H1 (cell line): ENCODE measurements at regions not wholly inside any gene's neighbourhood (a gene's known extent, or its start where the extent isn't known, plus 50 kb on each side); places are given as distances from the start of the nearest gene placed in this dataset.

Experiments
- CTCF ChIA-PET: fragments of 300-600 bp; sonication (Branson Sonifier 250); formaldehyde crosslinking; loops from one replicate; lab custom pipeline; 2021; ENCODE audit not compliant: partially characterized antibody; lab: Charles Lee
- POLR2A ChIA-PET: fragments of 300-600 bp; sonication (Branson Sonifier 250); formaldehyde crosslinking; loops from one replicate; lab custom pipeline; 2021; ENCODE audit warnings: inconsistent platforms; ENCODE audit not compliant: partially characterized antibody; lab: Charles Lee
- DNase-seq, 2 experiments: peaks; one replicate each; pipeline versions ENCODE4 v3.0.0 to v3.0.0-alpha.2; 2010 to 2022; ENCODE audit warnings: low spot score in 2 of 2, low read depth in 1 of 2, mixed read lengths in 1 of 2
- FAIRE-seq: peaks from 2 replicates; lab custom pipeline; 2011; peaks lifted over from hg19 to GRCh38; lab: Jason Lieb, UNC
- H2AFZ ChIP-seq: 2 replicates; pipeline ENCODE4 v1.8.1; 2012; ENCODE audit warnings: low read length, inconsistent platforms
- H2AK5ac ChIP-seq: 2 replicates; pipeline ENCODE4 v1.6.1; 2013; ENCODE audit warnings: low read depth, low read length
- H2BK120ac ChIP-seq: replicated peaks from 2 replicates; pipeline ENCODE3; 2013; ENCODE audit warnings: low read depth, low read length, inconsistent platforms
- H2BK12ac ChIP-seq: 2 replicates; pipeline ENCODE4 v1.6.1; 2013; ENCODE audit warnings: low read depth, low read length
- H2BK15ac ChIP-seq: 2 replicates; pipeline ENCODE4 v1.6.1; 2013; ENCODE audit warnings: low read length
- H2BK20ac ChIP-seq: 2 replicates; pipeline ENCODE4 v1.6.1; 2013; ENCODE audit warnings: low read length
- H2BK5ac ChIP-seq: 2 replicates; pipeline ENCODE4 v1.6.1; 2013; ENCODE audit warnings: low read depth, low read length
- H3K14ac ChIP-seq: 2 replicates; pipeline ENCODE4 v1.6.1; 2013; ENCODE audit warnings: inconsistent platforms; ENCODE audit not compliant: insufficient read length
- H3K18ac ChIP-seq: 2 replicates; pipeline ENCODE4 v1.6.1; 2013; ENCODE audit warnings: low read length; ENCODE audit errors: extremely low read depth
- H3K23ac ChIP-seq: 2 replicates; pipeline ENCODE4 v1.6.1; 2013; ENCODE audit warnings: inconsistent platforms; ENCODE audit not compliant: insufficient read length
- H3K23me2 ChIP-seq: 2 replicates; pipeline ENCODE4 v1.6.1; 2013; ENCODE audit warnings: low read depth, low read length
- H3K27ac ChIP-seq: 2 replicates; pipeline ENCODE4 v1.6.1; 2011; ENCODE audit warnings: low read depth, low read length, inconsistent platforms
- H3K27me3 ChIP-seq, 4 experiments: replicated peaks in 1 of 4; 1 replicate in 1 of 4; 2 replicates in 3 of 4; pipeline versions ENCODE4 v1.6.1 to v1.8.1; 2011 to 2013; ENCODE audit warnings: low read length in 3 of 4, mild to moderate bottlenecking in 3 of 4, inconsistent platforms in 2 of 4, mixed read lengths in 2 of 4, moderate library complexity in 1 of 4; ENCODE audit not compliant: control insufficient read depth in 3 of 4, insufficient read depth in 3 of 4; ENCODE audit errors: extremely low read depth in 1 of 4
- H3K36me3 ChIP-seq, 4 experiments: 2 replicates each; pipeline versions ENCODE4 v1.6.1 to v1.8.1; 2011 to 2013; ENCODE audit warnings: mild to moderate bottlenecking in 4 of 4, low read length in 3 of 4, moderate library complexity in 2 of 4, control low read depth in 1 of 4, inconsistent platforms in 1 of 4; ENCODE audit not compliant: insufficient read depth in 4 of 4, control insufficient read depth in 2 of 4
- H3K4ac ChIP-seq: replicated peaks from 2 replicates; pipeline ENCODE3; 2013; ENCODE audit warnings: low read length, low read depth, mixed read lengths, inconsistent platforms; ENCODE audit not compliant: insufficient read length
- H3K4me1 ChIP-seq, 4 experiments: replicated peaks in 1 of 4; 1 replicate in 1 of 4; 2 replicates in 3 of 4; pipeline versions ENCODE4 v1.6.1 to v1.8.1; 2011 to 2013; ENCODE audit warnings: low read length in 3 of 4, inconsistent platforms in 2 of 4, mixed read lengths in 1 of 4; ENCODE audit not compliant: insufficient read depth in 4 of 4, control insufficient read depth in 3 of 4
- H3K4me2 ChIP-seq, 2 experiments: 2 replicates each; pipeline versions ENCODE4 v1.6.1 to v1.8.1; 2011 to 2013; ENCODE audit warnings: low read depth in 2 of 2, low read length in 2 of 2, control low read depth in 1 of 2, inconsistent platforms in 1 of 2, mild to moderate bottlenecking in 1 of 2; ENCODE audit not compliant: insufficient read depth in 1 of 2
- H3K4me3 ChIP-seq, 4 experiments: fragments of 200-600, 300-600 bp in 1 of 4; sonication (generic), shearing (Covaris generic), sonication (Bioruptor Twin) in 1 of 4; 2 replicates each; pipeline versions ENCODE4 v1.5.1 to v1.8.1; 2011 to 2016; ENCODE audit warnings: low read length in 4 of 4, low read depth in 3 of 4, control low read depth in 2 of 4, inconsistent platforms in 2 of 4, mild to moderate bottlenecking in 2 of 4, mixed read lengths in 1 of 4, moderate library complexity in 1 of 4; ENCODE audit not compliant: insufficient read depth in 2 of 4; ENCODE audit errors: extremely low read depth in 1 of 4
- H3K56ac ChIP-seq: replicated peaks from 2 replicates; pipeline ENCODE3; 2013; ENCODE audit warnings: low read depth, mild to moderate bottlenecking, mixed read lengths, low read length, inconsistent platforms; ENCODE audit not compliant: insufficient read length
- H3K79me1 ChIP-seq: 2 replicates; pipeline ENCODE4 v1.6.1; 2013; ENCODE audit warnings: low read depth, low read length, control low read depth
- H3K79me2 ChIP-seq, 2 experiments: 2 replicates each; pipeline versions ENCODE4 v1.6.1 to v1.8.1; 2012 to 2013; ENCODE audit warnings: low read length in 2 of 2, mild to moderate bottlenecking in 2 of 2, inconsistent platforms in 1 of 2; ENCODE audit not compliant: insufficient read depth in 2 of 2, control insufficient read depth in 1 of 2
- H3K9ac ChIP-seq, 4 experiments: replicated peaks in 1 of 4; 1 replicate in 1 of 4; 2 replicates in 3 of 4; pipeline versions ENCODE4 v1.6.1 to v1.8.1; 2011 to 2013; ENCODE audit warnings: low read depth in 3 of 4, low read length in 3 of 4, control low read depth in 2 of 4, mild to moderate bottlenecking in 2 of 4, moderate library complexity in 2 of 4, inconsistent platforms in 1 of 4; ENCODE audit errors: extremely low read depth in 1 of 4
- H3K9me3 ChIP-seq, 2 experiments: 2 replicates each; pipeline versions ENCODE4 v1.6.1 to v1.8.1; 2012 to 2013; ENCODE audit warnings: mild to moderate bottlenecking in 2 of 2, moderate library complexity in 2 of 2, control low read depth in 1 of 2, inconsistent platforms in 1 of 2, low read depth in 1 of 2, low read length in 1 of 2, mixed read lengths in 1 of 2; ENCODE audit not compliant: insufficient read depth in 2 of 2
- H4K20me1 ChIP-seq, 2 experiments: replicated peaks in 1 of 2; 2 replicates each; pipeline versions ENCODE3 to v1.8.1; 2011 to 2013; ENCODE audit warnings: inconsistent platforms in 2 of 2, low read length in 2 of 2, mild to moderate bottlenecking in 1 of 2; ENCODE audit not compliant: insufficient read depth in 2 of 2, control insufficient read depth in 1 of 2
- H4K5ac ChIP-seq: 2 replicates; pipeline ENCODE4 v1.6.1; 2013; ENCODE audit warnings: low read length, low read depth, mixed read lengths, inconsistent platforms; ENCODE audit not compliant: insufficient read length
- H4K8ac ChIP-seq: 2 replicates; pipeline ENCODE4 v1.8.0; 2013; ENCODE audit warnings: mild to moderate bottlenecking, moderate library complexity, low read length, inconsistent platforms; ENCODE audit not compliant: insufficient read depth; ENCODE audit errors: extremely low read depth
- H4K91ac ChIP-seq: replicated peaks from 2 replicates; pipeline ENCODE3; 2013; ENCODE audit warnings: low read length, mixed read lengths, inconsistent platforms; ENCODE audit not compliant: insufficient read length
- BRCA1 ChIP-seq: IDR thresholded peaks from 2 replicates; pipeline ENCODE4 v1.6.1; 2012; ENCODE audit warnings: low read depth, low read length, improper control_type of control experiment
- CREB1 ChIP-seq: IDR thresholded peaks from 2 replicates; pipeline ENCODE4 v1.6.1; 2012; ENCODE audit warnings: inconsistent platforms
- CTBP2 ChIP-seq: IDR thresholded peaks from 2 replicates; pipeline ENCODE4 v1.7.0; 2011; ENCODE audit warnings: borderline replicate concordance, mild to moderate bottlenecking, moderate library complexity, mixed read lengths, low read length; ENCODE audit not compliant: insufficient read depth, insufficient read length
- E2F6 ChIP-seq: IDR thresholded peaks from 2 replicates; pipeline ENCODE4 v1.6.1; 2012; ENCODE audit warnings: inconsistent platforms
- JUND ChIP-seq: IDR thresholded peaks from 2 replicates; pipeline ENCODE4 v1.6.1; 2011; ENCODE audit warnings: mild to moderate bottlenecking, improper control_type of control experiment, low read length
- NANOG ChIP-seq: IDR thresholded peaks from 2 replicates; pipeline ENCODE4 v1.6.1; 2011; ENCODE audit warnings: low read length, low read depth, mild to moderate bottlenecking, inconsistent platforms; ENCODE audit not compliant: insufficient read depth, poor library complexity, severe bottlenecking
- PHF8 ChIP-seq: fragments of 200-600 bp; sonication (generic); conservative IDR thresholded peaks from 2 replicates; pipeline ENCODE4 v1.7.1; 2012; ENCODE audit warnings: low read depth, mild to moderate bottlenecking, inconsistent platforms, low read length, moderate library complexity
- SP4 ChIP-seq: IDR thresholded peaks from 2 replicates; pipeline ENCODE4 v1.6.1; 2012; ENCODE audit warnings: low read length, inconsistent platforms
- SUZ12 ChIP-seq: fragments of 200-600 bp; sonication (generic); IDR thresholded peaks from 2 replicates; pipeline ENCODE4 v1.6.1; 2012; ENCODE audit warnings: mild to moderate bottlenecking, inconsistent platforms, low read length, moderate library complexity, mixed read lengths
- WGBS, 2 experiments: shearing (Covaris generic) in 1 of 2; methylation state at CpG; one replicate each; pipeline versions ENCODE4 v1.1.6 to v1.1.7; 2013 to 2015; ENCODE audit warnings: low lambda C conversion rate in 2 of 2, mixed read lengths in 2 of 2, inconsistent platforms in 1 of 2, low coverage in 1 of 2, missing lambda C conversion rate in 1 of 2; ENCODE audit not compliant: insufficient replicate concordance in 2 of 2, insufficient coverage in 1 of 2, insufficient read length in 1 of 2; ENCODE audit errors: extremely low coverage in 1 of 2, missing lambda C conversion rate in 1 of 2; 5-methylcytosine and 5-hydroxymethylcytosine counted together
- TF ChIP-seq, protein P1 (sequence below): IDR thresholded peaks from 2 replicates; pipeline ENCODE4 v1.6.1; 2012; ENCODE audit warnings: low read length, inconsistent platforms

DNA sequence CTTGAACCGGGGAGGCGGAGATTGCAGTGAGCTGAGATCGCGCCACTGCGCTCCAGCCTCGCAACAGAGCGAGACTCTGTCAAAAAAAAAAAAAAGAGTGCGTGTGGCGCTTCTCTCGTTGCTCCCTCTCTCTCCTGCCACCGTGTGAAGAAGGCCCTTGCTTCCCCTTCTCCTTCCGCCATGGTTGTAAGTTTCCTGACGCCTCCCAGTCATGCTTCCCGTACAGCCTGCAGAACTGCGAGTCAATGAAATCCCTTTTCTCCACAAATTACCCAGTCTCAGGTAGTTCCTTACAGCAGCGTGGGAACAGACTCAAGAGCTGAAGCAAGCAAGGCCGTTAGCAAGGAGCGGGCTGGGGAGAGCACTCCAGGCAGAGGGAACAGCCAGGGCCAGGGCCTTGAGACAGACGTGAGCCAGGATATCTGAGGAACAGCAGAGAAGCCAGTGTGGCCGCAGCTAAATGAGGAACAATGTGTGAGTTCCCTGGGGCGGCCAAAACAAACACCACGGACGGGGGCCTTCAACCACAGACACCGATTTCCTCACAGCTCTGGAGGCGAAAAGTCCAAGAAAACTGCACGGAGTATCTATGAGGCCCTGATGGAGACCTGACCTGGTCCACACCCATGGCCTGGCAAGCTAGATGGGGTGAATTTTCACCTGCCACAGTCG lies 54.2 kb upstream of the ETS2 start:
- H3K56ac ChIP-seq = no peak overlapping the region
- H4K91ac ChIP-seq = no peak overlapping the region
- H3K9me3 ChIP-seq = no peaks in the 10 kb centered on the region
- no peak overlapping the region for H2BK120ac ChIP-seq
- H2AK5ac ChIP-seq = no peak overlapping the region
- no peaks in the 10 kb centered on the region for H4K20me1 ChIP-seq
- H2BK12ac ChIP-seq = no peak overlapping the region
- no peak overlapping the region; the same call in 1 of the 2 replicates for H2AFZ ChIP-seq
- H3K9ac ChIP-seq = no peak overlapping the region
- H3K4me3 ChIP-seq = no peak overlapping the region
- H3K36me3 ChIP-seq = no peaks in the 10 kb centered on the region
- no peak overlapping the region for H2BK20ac ChIP-seq
- CTCF ChIA-PET = interaction anchor here (0.6 to 1.4 kb wide), 2 partner anchors 82 to 374 kb away, joined by 3 read pairs; no protein-coding TSS in a partner anchor
- no peaks in the 10 kb centered on the region for H3K79me1 ChIP-seq
- H2BK15ac ChIP-seq = no peak overlapping the region; the same call in 1 of the 2 replicates
- TF ChIP-seq NANOG = no peak
- TF ChIP-seq PHF8 = no peak
- TF ChIP-seq CTBP2 = no peak
- TF ChIP-seq E2F6 = no peak
- TF ChIP-seq SP4 = no peak
- TF ChIP-seq, protein P1, sequence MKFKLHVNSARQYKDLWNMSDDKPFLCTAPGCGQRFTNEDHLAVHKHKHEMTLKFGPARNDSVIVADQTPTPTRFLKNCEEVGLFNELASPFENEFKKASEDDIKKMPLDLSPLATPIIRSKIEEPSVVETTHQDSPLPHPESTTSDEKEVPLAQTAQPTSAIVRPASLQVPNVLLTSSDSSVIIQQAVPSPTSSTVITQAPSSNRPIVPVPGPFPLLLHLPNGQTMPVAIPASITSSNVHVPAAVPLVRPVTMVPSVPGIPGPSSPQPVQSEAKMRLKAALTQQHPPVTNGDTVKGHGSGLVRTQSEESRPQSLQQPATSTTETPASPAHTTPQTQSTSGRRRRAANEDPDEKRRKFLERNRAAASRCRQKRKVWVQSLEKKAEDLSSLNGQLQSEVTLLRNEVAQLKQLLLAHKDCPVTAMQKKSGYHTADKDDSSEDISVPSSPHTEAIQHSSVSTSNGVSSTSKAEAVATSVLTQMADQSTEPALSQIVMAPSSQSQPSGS = no peak
- no peak for TF ChIP-seq JUND
- no peak for TF ChIP-seq SUZ12
- no peak for TF ChIP-seq BRCA1
- no peak for TF ChIP-seq CREB1
- no peak for DNase-seq
- peaks cover 0 to 6% (median 1%) of the 10 kb centered on the region in 4 experiments; a peak in 1 of 7 replicates for H3K4me1 ChIP-seq
- H4K8ac ChIP-seq = peak overlapping the region; percentile 82; the same call in 1 of the 2 replicates
- POLR2A ChIA-PET = no interaction called here
- H2BK5ac ChIP-seq = no peak overlapping the region
- H4K5ac ChIP-seq = no peak overlapping the region
- no peaks in the 10 kb centered on the region for H3K79me2 ChIP-seq
- FAIRE-seq = no peak
- WGBS, 2 experiments = 96% methylated on average over 17 of the region's 27 CpGs; no CpG with 5 or more reads in 1 of the 2 experiments
- H3K4ac ChIP-seq = no peak overlapping the region
- no peaks in the 10 kb centered on the region; a peak in 1 of 7 replicates for H3K27me3 ChIP-seq
- H3K23me2 ChIP-seq = no peaks in the 10 kb centered on the region
- no peak overlapping the region for H3K23ac ChIP-seq
- H3K14ac ChIP-seq = no peak overlapping the region
- no peak overlapping the region for H3K27ac ChIP-seq
- no peak overlapping the region for H3K4me2 ChIP-seq
- H3K18ac ChIP-seq = no peak overlapping the region
